HuH-7.5 (cell line): ENCODE measurements at regions not wholly inside any gene's neighbourhood (a gene's known extent, or its start where the extent isn't known, plus 50 kb on each side); places are given as distances from the start of the nearest gene placed in this dataset.
"Not testable (repeated sequence)": the region's sequence is repeated elsewhere in the genome, so short reads cannot be mapped to it uniquely, and the experiment has no call there.

Experiments
- DNase-seq: peaks from one replicate; pipeline ENCODE4 v3.0.0; 2011; ENCODE audit warnings: low spot score

- no peak for DNase-seq
Measured at GRCh38 chr1:157460381-157460780, 91.9 kb downstream of the FCRL5 start.

GRCh38 chr1:157457279-157457678 lies 95.0 kb downstream of the FCRL5 start:
- no peak for DNase-seq

GRCh38 chr1:157455318-157455717 lies 97.0 kb downstream of the FCRL5 start:
- DNase-seq: no peak

- DNase-seq: no peak
Measured at GRCh38 chr1:157450106-157450505, 102.2 kb downstream of the FCRL5 start.

GRCh38 chr1:157448636-157449035 lies 103.7 kb downstream of the FCRL5 start:
- no peak for DNase-seq

GRCh38 chr1:157446356-157446755 lies 106.0 kb downstream of the FCRL5 start:
- DNase-seq: not testable (repeated sequence)

- not testable (repeated sequence) for DNase-seq
Measured at GRCh38 chr1:157445616-157446140, 106.6 kb downstream of the FCRL5 start.

GRCh38 chr1:157442065-157442464 lies 110.2 kb downstream of the FCRL5 start:
- no peak for DNase-seq

GRCh38 chr1:157439302-157439954 lies 112.9 kb downstream of the FCRL5 start:
- DNase-seq: no peak

- DNase-seq: no peak
Measured at GRCh38 chr1:157438613-157439012, 113.7 kb downstream of the FCRL5 start.

GRCh38 chr1:157438146-157438545 lies 114.2 kb downstream of the FCRL5 start:
- no peak for DNase-seq

GRCh38 chr1:157437296-157437695 lies 115.0 kb downstream of the FCRL5 start:
- no peak for DNase-seq

GRCh38 chr1:157431751-157432150 lies 120.6 kb downstream of the FCRL5 start:
- DNase-seq: no peak

GRCh38 chr1:157429601-157430240 lies 122.6 kb downstream of the FCRL5 start:
- DNase-seq: no peak

- DNase-seq: not testable (repeated sequence)
Measured at GRCh38 chr1:157423764-157424163, 128.6 kb downstream of the FCRL5 start.

GRCh38 chr1:157419845-157420542 lies 132.3 kb downstream of the FCRL5 start:
- no peak for DNase-seq

GRCh38 chr1:157418659-157419058 lies 133.7 kb downstream of the FCRL5 start:
- no peak for DNase-seq

- no peak for DNase-seq
Measured at GRCh38 chr1:157418231-157418630, 134.1 kb downstream of the FCRL5 start.

- no peak for DNase-seq
Measured at GRCh38 chr1:157415661-157416060, 136.7 kb downstream of the FCRL5 start.

GRCh38 chr1:157412308-157412707 lies 140.0 kb downstream of the FCRL5 start:
- no peak for DNase-seq

GRCh38 chr1:157411769-157412168 lies 140.5 kb downstream of the FCRL5 start:
- DNase-seq: no peak

- DNase-seq: no peak
Measured at GRCh38 chr1:157411064-157411463, 141.3 kb downstream of the FCRL5 start.

GRCh38 chr1:157410457-157410856 lies 141.9 kb downstream of the FCRL5 start:
- no peak for DNase-seq
